22Rv1 (cell line): ENCODE measurements at regions not wholly inside any gene's neighbourhood (a gene's known extent, or its start where the extent isn't known, plus 50 kb on each side); places are given as distances from the start of the nearest gene placed in this dataset.

Source experiments
- H3K27ac ChIP-seq: fragments of 450-650 bp; 2 replicates; pipeline ENCODE4 v1.5.1; 2017
- ZFX ChIP-seq: fragments of 450-650 bp; IDR thresholded peaks from 2 replicates; pipeline ENCODE4 v1.6.1; 2017; ENCODE audit warnings: antibody characterized with exemption, borderline replicate concordance
- TF ChIP-seq, protein P1 (sequence below): fragments of 450-650 bp; IDR thresholded peaks from 2 replicates; pipeline ENCODE4 v1.5.1; 2017; ENCODE audit warnings: mild to moderate bottlenecking

DNA sequence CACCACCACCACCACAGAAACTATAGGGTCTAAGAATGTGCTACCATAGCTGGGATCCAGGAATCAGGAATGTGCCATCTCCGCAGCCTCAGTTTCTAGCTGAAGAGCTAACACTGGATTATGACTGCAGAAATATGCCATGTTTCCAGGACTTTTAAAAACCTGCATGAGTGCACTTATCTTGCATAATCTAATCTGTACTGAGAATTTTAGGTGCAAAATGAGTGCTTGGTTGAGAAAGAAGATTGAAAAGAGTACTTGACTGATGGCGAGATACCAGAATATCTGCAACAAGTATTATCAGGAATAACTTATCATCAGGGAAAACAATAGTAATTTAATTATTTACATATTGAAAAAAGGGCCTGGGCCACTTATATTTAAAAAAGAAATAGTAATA is 97.2 kb upstream of the FAM216B start:
- TF ChIP-seq ZFX = no peak
- TF ChIP-seq, protein P1, sequence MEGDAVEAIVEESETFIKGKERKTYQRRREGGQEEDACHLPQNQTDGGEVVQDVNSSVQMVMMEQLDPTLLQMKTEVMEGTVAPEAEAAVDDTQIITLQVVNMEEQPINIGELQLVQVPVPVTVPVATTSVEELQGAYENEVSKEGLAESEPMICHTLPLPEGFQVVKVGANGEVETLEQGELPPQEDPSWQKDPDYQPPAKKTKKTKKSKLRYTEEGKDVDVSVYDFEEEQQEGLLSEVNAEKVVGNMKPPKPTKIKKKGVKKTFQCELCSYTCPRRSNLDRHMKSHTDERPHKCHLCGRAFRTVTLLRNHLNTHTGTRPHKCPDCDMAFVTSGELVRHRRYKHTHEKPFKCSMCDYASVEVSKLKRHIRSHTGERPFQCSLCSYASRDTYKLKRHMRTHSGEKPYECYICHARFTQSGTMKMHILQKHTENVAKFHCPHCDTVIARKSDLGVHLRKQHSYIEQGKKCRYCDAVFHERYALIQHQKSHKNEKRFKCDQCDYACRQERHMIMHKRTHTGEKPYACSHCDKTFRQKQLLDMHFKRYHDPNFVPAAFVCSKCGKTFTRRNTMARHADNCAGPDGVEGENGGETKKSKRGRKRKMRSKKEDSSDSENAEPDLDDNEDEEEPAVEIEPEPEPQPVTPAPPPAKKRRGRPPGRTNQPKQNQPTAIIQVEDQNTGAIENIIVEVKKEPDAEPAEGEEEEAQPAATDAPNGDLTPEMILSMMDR = no peak
- no peak overlapping the region for H3K27ac ChIP-seq

DNA sequence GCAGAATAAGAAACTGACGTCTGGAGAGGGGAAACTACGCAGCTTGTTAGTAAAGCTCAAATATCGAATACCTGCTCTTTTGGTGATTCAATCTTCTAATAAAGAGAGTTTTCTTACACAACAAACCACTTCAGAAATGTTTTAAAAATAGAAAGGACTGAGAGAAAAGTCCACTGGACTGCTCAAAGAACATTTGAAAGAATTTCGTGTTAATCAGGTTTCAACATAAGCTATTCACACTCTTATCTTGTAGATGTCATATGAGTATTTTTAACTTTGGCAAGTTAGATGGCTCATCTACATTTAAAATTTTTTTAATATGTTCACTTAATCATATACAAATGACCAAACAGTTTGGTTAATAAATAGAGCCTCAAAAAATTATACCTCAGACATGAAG is 95.6 kb upstream of the FAM216B start:
- TF ChIP-seq ZFX = no peak
- TF ChIP-seq, protein P1 = no peak
- no peak overlapping the region for H3K27ac ChIP-seq

DNA sequence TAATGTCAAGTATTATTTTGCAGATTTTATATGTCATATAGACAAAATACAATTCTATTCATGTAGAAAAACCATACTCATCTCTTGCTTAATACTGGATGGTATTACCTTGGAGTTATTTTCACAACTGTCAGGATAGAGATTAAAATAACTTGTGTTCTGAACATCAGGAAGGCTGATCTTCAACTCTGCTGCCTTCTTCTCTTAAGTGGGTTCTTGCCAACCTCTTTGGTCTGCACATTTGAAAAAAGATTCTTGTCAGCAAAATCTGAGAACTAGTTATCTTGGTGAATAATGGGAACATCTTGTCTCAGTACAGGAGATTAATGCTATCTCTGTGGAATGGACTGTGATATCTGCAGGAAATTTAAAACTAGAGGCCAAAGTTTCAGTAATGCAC is 95.2 kb upstream of the FAM216B start:
- no peak overlapping the region for H3K27ac ChIP-seq
- TF ChIP-seq, protein P1 = no peak
- no peak for TF ChIP-seq ZFX

DNA sequence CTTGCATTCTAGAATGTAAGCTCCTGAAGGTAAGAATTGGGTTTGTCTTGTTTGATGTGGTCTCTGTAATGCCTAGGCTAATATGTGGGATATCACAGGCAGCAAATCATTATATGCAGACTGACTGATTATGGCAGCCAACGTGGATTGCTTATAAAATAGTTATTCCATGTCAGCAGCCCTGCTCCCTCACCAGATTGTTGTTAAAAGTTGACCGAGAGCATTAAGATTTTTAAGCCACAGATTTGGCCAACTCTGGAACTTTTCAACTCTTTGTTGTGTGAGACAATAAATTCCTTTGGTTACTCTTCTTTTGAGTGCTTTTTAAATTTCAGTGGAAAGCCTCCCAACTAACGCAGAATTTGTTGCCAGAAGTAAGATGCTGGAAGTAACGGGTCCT is 92.6 kb upstream of the FAM216B start:
- no peak overlapping the region for H3K27ac ChIP-seq
- TF ChIP-seq, protein P1 = no peak
- no peak for TF ChIP-seq ZFX

DNA sequence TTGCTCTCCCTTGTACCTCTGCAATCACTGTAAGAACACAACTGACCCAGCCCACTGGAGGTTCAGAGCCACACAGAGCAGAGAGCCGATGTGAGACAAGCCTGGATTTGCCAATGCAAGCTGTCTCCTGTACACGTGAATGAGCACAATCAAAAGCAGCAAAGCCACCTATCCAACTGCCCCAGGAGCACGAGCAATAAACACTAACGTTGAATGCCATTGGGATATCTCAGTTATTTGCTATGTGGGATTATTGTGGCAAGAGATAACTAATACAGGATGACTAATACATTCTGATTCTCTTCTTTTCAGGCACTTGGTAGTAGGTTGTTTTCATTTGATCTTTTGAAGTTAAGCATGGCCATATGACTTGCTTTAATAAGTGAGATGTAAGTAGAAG is 85.2 kb upstream of the FAM216B start:
- TF ChIP-seq ZFX = no peak
- TF ChIP-seq, protein P1 = no peak
- no peak overlapping the region for H3K27ac ChIP-seq

DNA sequence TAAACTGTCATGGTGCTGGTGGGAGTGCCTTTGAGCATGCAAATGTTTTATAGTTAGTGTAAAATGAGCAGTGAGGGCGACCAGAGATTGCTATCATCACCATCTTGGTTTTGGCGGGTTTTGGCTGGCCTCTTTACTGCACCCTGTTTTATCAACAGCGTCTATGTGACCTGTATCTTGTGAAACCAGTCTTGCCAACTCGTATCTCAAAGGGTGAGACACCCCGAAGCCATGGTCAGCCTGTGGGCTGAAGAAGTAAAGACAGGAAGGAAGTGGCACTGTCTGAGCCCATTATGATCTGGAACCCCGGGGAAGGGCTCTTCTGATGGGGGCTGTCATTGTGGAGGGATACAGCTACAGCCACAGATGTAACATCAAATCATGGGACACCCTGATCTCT is 81.5 kb upstream of the FAM216B start:
- H3K27ac ChIP-seq = no peak overlapping the region
- TF ChIP-seq, protein P1 = no peak
- no peak for TF ChIP-seq ZFX

DNA sequence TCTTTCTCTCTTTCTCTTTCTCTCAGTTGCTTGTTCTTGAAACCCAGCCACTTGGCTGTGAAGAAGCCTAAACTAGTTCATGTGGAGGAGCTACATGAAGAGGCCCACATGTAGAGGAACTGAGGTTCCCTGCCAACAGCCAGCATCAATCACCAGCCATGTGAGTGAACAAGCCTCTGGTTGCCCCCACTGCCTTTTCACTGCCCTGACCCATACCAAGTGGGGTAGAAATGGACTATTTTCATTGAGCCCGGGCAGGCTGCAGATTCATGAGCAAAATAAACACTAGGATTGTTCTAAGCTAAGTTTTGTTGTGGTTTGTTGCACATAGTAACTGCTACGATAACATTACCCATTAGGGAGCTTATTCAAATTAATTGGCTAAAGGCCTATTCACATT is 78.7 kb upstream of the FAM216B start:
- TF ChIP-seq ZFX = no peak
- TF ChIP-seq, protein P1 = no peak
- H3K27ac ChIP-seq = no peak overlapping the region
